Neural cell (in vitro differentiated cells): ENCODE measurements at regions not wholly inside any gene's neighbourhood (a gene's known extent, or its start where the extent isn't known, plus 50 kb on each side); places are given as distances from the start of the nearest gene placed in this dataset.

Experiments used
- H2AFZ ChIP-seq: fragments of 200-600, 300-800 bp; sonication (generic), shearing (Covaris generic); 2 replicates; pipeline ENCODE4 v1.6.0; 2014; ENCODE audit warnings: low read depth, mild to moderate bottlenecking, antibody characterized with exemption, low read length, moderate library complexity
- H3F3A ChIP-seq: fragments of 200-600 bp; shearing (Covaris generic); 2 replicates; pipeline ENCODE4 v1.6.1; 2016; ENCODE audit warnings: mild to moderate bottlenecking, moderate library complexity, mixed read lengths, antibody characterized with exemption, low read length; ENCODE audit not compliant: insufficient read depth, poor library complexity, severe bottlenecking
- H3K27ac ChIP-seq: fragments of 200-600, 300-800 bp; sonication (generic), shearing (Covaris generic); 2 replicates; pipeline ENCODE4 v1.5.1; 2014; ENCODE audit warnings: mild to moderate bottlenecking, low read length, moderate library complexity
- H3K27me3 ChIP-seq: fragments of 300-800, 200-600 bp; sonication (generic), shearing (Covaris generic); 2 replicates; pipeline ENCODE4 v1.6.0; 2014; ENCODE audit warnings: mild to moderate bottlenecking, low read depth, low read length, moderate library complexity; ENCODE audit not compliant: insufficient read depth
- H3K36me3 ChIP-seq: fragments of 300-800, 200-600 bp; sonication (generic), shearing (Covaris generic); 2 replicates; pipeline ENCODE4 v1.5.1; 2014; ENCODE audit warnings: mild to moderate bottlenecking, antibody characterized with exemption, low read length, moderate library complexity; ENCODE audit not compliant: insufficient read depth
- H3K4me2 ChIP-seq: fragments of 300-800, 200-600 bp; sonication (generic), shearing (Covaris generic); 2 replicates; pipeline ENCODE4 v1.6.0; 2014; ENCODE audit warnings: mild to moderate bottlenecking, low read length
- H3K4me3 ChIP-seq: fragments of 300-800, 200-600 bp; sonication (generic), shearing (Covaris generic); 2 replicates; pipeline ENCODE4 v1.5.1; 2014; ENCODE audit warnings: mild to moderate bottlenecking, low read length, moderate library complexity
- H3K79me2 ChIP-seq: fragments of 200-600 bp; shearing (Covaris generic); replicated peaks from 2 replicates; pipeline ENCODE4 v1.6.0; 2014; ENCODE audit warnings: mild to moderate bottlenecking, low read length, moderate library complexity; ENCODE audit not compliant: insufficient read depth
- H3K9ac ChIP-seq: fragments of 300-800, 200-600 bp; sonication (generic), shearing (Covaris generic); 2 replicates; pipeline ENCODE4 v1.6.1; 2016; ENCODE audit warnings: mild to moderate bottlenecking, low read length, mixed read lengths
- H3K9me2 ChIP-seq: fragments of 200-600 bp; shearing (Covaris generic); 2 replicates; pipeline ENCODE4 v1.6.1; 2016; ENCODE audit warnings: mild to moderate bottlenecking, low read length, mixed read lengths; ENCODE audit not compliant: insufficient read depth
- H3K9me3 ChIP-seq: fragments of 200-600, 300-800 bp; sonication (generic), shearing (Covaris generic); 2 replicates; pipeline ENCODE4 v1.6.1; 2016; ENCODE audit warnings: mild to moderate bottlenecking, mixed run types, low read length, moderate library complexity, mixed read lengths
- H4K20me1 ChIP-seq: fragments of 200-600 bp; shearing (Covaris generic); 2 replicates; pipeline ENCODE4 v1.6.1; 2016; ENCODE audit warnings: mild to moderate bottlenecking, mixed run types; ENCODE audit not compliant: insufficient read depth
- CTCF ChIP-seq: fragments of 450-650 bp; IDR thresholded peaks from 2 replicates; pipeline ENCODE4 v1.5.1; 2014; ENCODE audit warnings: antibody characterized with exemption, mild to moderate bottlenecking, moderate library complexity; ENCODE audit not compliant: poor library complexity, severe bottlenecking
- EP300 ChIP-seq: fragments of 450-650 bp; conservative IDR thresholded peaks from 2 replicates; pipeline ENCODE4 v1.6.1; 2014; ENCODE audit warnings: antibody characterized with exemption, mild to moderate bottlenecking, moderate library complexity; ENCODE audit not compliant: poor library complexity, severe bottlenecking
- EZH2 ChIP-seq: fragments of 200-600, 300-800 bp; shearing (Covaris generic), sonication (generic); IDR thresholded peaks from 2 replicates; pipeline ENCODE4 v1.6.1; 2014; ENCODE audit warnings: antibody characterized with exemption, low read length, borderline replicate concordance, mild to moderate bottlenecking; ENCODE audit not compliant: insufficient read depth, poor library complexity, severe bottlenecking
- MXI1 ChIP-seq: fragments of 450-650 bp; conservative IDR thresholded peaks from 2 replicates; pipeline ENCODE4 v1.6.1; 2014; ENCODE audit warnings: antibody characterized with exemption, mild to moderate bottlenecking; ENCODE audit not compliant: poor library complexity, severe bottlenecking
- POLR2AphosphoS5 ChIP-seq: IDR thresholded peaks from 2 replicates; pipeline ENCODE4 v1.6.1; 2012
- RAD21 ChIP-seq: fragments of 450-650 bp; conservative IDR thresholded peaks from 2 replicates; pipeline ENCODE4 v1.6.1; 2014; ENCODE audit warnings: antibody characterized with exemption, mild to moderate bottlenecking, moderate library complexity
- REST ChIP-seq: IDR thresholded peaks from 2 replicates; pipeline ENCODE4 v1.6.1; 2012; ENCODE audit warnings: borderline replicate concordance
- SMC3 ChIP-seq: fragments of 450-650 bp; conservative IDR thresholded peaks from 2 replicates; pipeline ENCODE4 v1.6.1; 2014; ENCODE audit warnings: antibody characterized with exemption, mild to moderate bottlenecking, moderate library complexity; ENCODE audit not compliant: poor library complexity
- TAF1 ChIP-seq: IDR thresholded peaks from 2 replicates; pipeline ENCODE4 v1.6.1; 2012; ENCODE audit warnings: low read depth

DNA sequence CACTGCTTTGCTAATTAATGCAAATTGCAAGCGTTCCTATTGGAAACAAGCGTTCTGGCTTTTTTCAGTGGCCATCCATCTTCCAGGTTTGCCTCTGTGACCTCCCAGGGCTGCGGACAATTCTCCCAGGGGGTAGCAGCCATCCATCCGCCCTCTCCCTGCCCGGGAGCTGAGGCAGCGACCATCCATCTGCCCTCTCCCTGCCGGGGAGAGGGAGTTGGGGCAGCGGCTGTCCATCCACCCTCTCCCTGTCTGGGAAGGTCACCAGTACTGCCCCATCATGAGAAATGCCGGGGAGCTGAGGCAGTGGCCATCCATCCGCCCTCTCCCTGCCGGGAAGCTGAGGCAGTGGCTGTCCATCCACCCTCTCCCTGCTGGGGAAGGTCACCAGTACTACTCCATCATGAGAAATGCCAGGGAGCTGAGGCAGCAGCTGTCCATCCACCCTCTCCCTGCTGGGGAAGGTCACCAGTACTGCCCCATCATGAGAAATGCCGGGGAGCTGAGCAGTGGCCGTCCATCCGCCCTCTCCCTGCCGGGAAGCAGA is 394.7 kb downstream of the BRD1 start:
- TF ChIP-seq SMC3: no peak
- TF ChIP-seq EZH2: no peak
- TF ChIP-seq EP300: no peak
- no peak for TF ChIP-seq RAD21
- TF ChIP-seq MXI1: no peak
- no peak for TF ChIP-seq TAF1
- TF ChIP-seq POLR2AphosphoS5: no peak
- no peak for TF ChIP-seq REST
- no peak for TF ChIP-seq CTCF
- Histone ChIP-seq H3K27ac (no peak overlapping the region), H3K9ac (no peak overlapping the region), H3K27me3 (no peaks in the 10 kb centered on the region), H4K20me1 (no peaks in the 10 kb centered on the region), H3K4me3 (no peak overlapping the region), H3K4me2 (no peak overlapping the region), H3K36me3 (no peaks in the 10 kb centered on the region), H3K9me3 (no peaks in the 10 kb centered on the region), H2AFZ (no peak overlapping the region), H3K9me2 (no peaks in the 10 kb centered on the region), H3F3A (no peaks in the 10 kb centered on the region), H3K79me2 (no peaks in the 10 kb centered on the region)

DNA sequence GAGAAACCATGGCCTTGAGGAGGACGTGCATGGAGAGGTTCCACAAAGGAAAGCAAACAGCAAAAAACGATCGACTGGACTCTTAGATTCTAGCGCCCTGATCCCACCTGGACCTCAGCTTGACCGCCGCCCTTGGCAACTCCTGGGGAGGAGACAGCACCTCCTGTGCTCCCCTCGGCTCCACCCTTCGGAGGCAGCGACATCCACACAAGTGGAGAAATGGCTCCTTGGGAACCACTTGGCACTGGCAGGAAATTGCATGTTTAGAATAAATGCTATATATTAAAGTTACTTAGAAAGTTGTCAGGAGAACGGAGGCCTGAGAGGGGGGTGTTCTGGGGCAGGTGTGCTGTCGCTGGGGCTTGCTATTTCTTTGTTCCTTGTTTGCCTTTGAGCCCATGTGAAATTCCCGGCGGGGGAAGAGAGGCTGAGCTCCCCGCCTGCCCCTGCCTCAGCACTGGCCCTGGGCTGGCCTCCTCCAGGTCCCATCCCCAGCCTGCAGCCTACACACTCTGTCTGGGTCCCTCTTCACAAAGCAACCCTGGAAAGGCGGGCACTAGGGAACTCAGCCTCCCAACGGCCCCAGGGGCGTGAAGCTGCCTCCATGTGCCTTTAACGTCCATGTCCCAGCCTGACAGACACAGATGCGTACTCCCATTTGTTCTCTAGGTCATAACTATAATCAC is 395.3 kb downstream of the BRD1 start:
- Histone ChIP-seq H3K79me2 (no peaks in the 10 kb centered on the region), H3K9me3 (no peaks in the 10 kb centered on the region), H4K20me1 (no peaks in the 10 kb centered on the region), H3K27me3 (no peaks in the 10 kb centered on the region), H3K9ac (no peak overlapping the region), H3K36me3 (no peaks in the 10 kb centered on the region), H3F3A (no peaks in the 10 kb centered on the region), H2AFZ (no peak overlapping the region), H3K4me3 (no peak overlapping the region), H3K4me2 (no peak overlapping the region), H3K27ac (no peak overlapping the region), H3K9me2 (no peaks in the 10 kb centered on the region)
- no peak for TF ChIP-seq EZH2
- TF ChIP-seq CTCF: no peak
- no peak for TF ChIP-seq EP300
- no peak for TF ChIP-seq TAF1
